Adrenal gland (tissue), 5 donors: ENCODE measurements at regions not wholly inside any gene's neighbourhood (a gene's known extent, or its start where the extent isn't known, plus 50 kb on each side); places are given as distances from the start of the nearest gene placed in this dataset.

Source experiments
- CTCF ChIP-seq, 6 experiments: fragments of 450-650 bp in 4 of 6; fragments of 200-600 bp in 2 of 6; sonication (generic) in 1 of 6; IDR thresholded peaks; 1 replicate in 5 of 6; 2 replicates in 1 of 6; pipeline versions ENCODE4 v1.5.1 to v1.8.0; 2016 to 2021; ENCODE audit warnings: antibody characterized with exemption in 6 of 6, mild to moderate bottlenecking in 2 of 6, moderate library complexity in 1 of 6
- POLR2A ChIP-seq, 2 donors: fragments of 450-650 bp; IDR thresholded peaks; one replicate each; pipeline ENCODE4 v1.6.1; 2017; ENCODE audit warnings: antibody characterized with exemption in 2 of 2, mild to moderate bottlenecking in 2 of 2, moderate library complexity in 1 of 2
- donor health status: DM: no; HTN: no; CAD: no.

- TF ChIP-seq CTCF (IDR thresholded peaks at IDR 0.05) (no peak), POLR2A (IDR thresholded peaks at IDR 0.05) (no peak)
These were observed 122.5 kb downstream of the DICER1 start for GRCh38 chr14:95034788-95035187.
